ENCODE measurements at regions not wholly inside any gene's neighbourhood (a gene's known extent, or its start where the extent isn't known, plus 50 kb on each side); places are given as distances from the start of the nearest gene placed in this dataset.

GRCh38 chr4:184879271-184879670 lies 53.5 kb upstream of the ACSL1 start:
- ATAC-seq: no peak
- WGBS: 75% methylated on average over 3 of the region's 3 CpGs

DNA sequence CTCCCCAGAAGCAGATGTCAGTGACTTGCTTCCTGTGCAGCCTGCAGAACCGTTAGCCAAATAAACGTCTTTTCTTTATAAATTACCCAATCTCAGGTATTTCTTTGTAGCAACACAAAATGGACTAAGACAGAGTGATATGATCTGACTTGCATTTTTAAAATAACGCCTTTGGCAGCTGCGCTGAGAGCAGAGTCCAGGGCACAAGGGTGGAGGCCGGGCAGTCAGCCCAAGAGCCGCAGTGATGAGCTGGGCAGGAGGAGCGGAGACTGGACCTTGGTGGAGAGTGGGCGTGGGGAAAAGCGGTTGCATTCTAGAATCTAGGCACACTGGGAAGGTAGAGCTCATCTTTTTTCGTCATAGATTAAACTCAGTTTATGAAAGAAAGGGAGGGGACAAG lies 56.5 kb upstream of the ACSL1 start:
- H3K4me3 ChIP-seq (ENCODE audit: low read length): no peak overlapping the region
- intact Hi-C loops (cut with DNase I): no loop called here
- 85% methylated on average over 10 of the region's 10 CpGs for WGBS
- H3K9me3 ChIP-seq (ENCODE audit: control insufficient read depth, low read length): no peaks in the 10 kb centered on the region
- H3K4me1 ChIP-seq (ENCODE audit: control insufficient read depth, insufficient read depth, low read length): no peaks in the 10 kb centered on the region
- ATAC-seq (no peak), DNase-seq (no peak)
- H3K27me3 ChIP-seq (ENCODE audit: control insufficient read depth, insufficient read depth): no peaks in the 10 kb centered on the region
- H3K27ac ChIP-seq (ENCODE audit: low read length): no peak overlapping the region

More at GRCh38 chr4:184879271-184879670, 53.5 kb upstream of the ACSL1 start:
- Histone ChIP-seq H3K4me3 (ENCODE audit: low read length) (no peak overlapping the region), H3K9me3 (ENCODE audit: control insufficient read depth, low read length) (no peaks in the 10 kb centered on the region), H3K27ac (ENCODE audit: low read length) (no peak overlapping the region), H3K4me1 (ENCODE audit: control insufficient read depth, insufficient read depth, low read length) (no peaks in the 10 kb centered on the region), H3K27me3 (ENCODE audit: control insufficient read depth, insufficient read depth) (no peaks in the 10 kb centered on the region)
- intact Hi-C loops (cut with DNase I): no loop called here
- DNase-seq: no peak

DNA sequence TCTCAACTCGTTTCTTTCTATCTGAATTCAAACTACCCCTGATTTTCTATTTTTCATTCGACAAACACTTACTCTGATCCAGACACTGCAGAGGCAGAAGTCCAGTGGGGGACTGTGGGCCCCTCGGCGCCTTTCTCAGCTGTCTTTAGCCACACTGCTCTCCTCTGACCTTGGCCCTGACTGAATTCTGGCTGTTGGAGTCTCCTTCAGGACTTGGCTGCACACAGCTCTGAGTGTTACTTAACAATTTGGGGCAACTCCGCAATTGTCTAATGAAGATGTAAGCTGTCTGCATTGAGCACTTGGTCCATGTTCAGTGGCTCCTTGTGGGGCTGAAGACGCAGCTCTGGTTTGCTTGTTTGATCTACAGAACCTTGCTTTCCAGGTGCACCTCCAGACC lies 57.3 kb upstream of the ACSL1 start:
- Histone ChIP-seq H3K4me1 (ENCODE audit: control insufficient read depth, insufficient read depth, low read length) (no peaks in the 10 kb centered on the region), H3K27ac (ENCODE audit: low read length) (no peak overlapping the region), H3K4me3 (ENCODE audit: low read length) (no peak overlapping the region), H3K27me3 (ENCODE audit: control insufficient read depth, insufficient read depth) (no peaks in the 10 kb centered on the region), H3K9me3 (ENCODE audit: control insufficient read depth, low read length) (no peaks in the 10 kb centered on the region)
- ATAC-seq: no peak
- intact Hi-C loops (cut with DNase I): no loop called here
- DNase-seq: no peak
- 78% methylated on average over 6 of the region's 6 CpGs for WGBS

GRCh38 chr4:184884883-184885282 lies 59.1 kb upstream of the ACSL1 start:
- intact Hi-C loops (cut with DNase I): no loop called here
- Histone ChIP-seq H3K27me3 (ENCODE audit: control insufficient read depth, insufficient read depth) (no peaks in the 10 kb centered on the region), H3K27ac (ENCODE audit: low read length) (no peak overlapping the region), H3K9me3 (ENCODE audit: control insufficient read depth, low read length) (no peaks in the 10 kb centered on the region), H3K4me1 (ENCODE audit: control insufficient read depth, insufficient read depth, low read length) (no peaks in the 10 kb centered on the region), H3K4me3 (ENCODE audit: low read length) (no peak overlapping the region)
- DNase-seq (no peak), ATAC-seq (no peak)
- 70% methylated on average over 5 of the region's 5 CpGs for WGBS

- 84% methylated on average over 4 of the region's 4 CpGs for WGBS
- ATAC-seq: no peak
- Histone ChIP-seq H3K27ac (ENCODE audit: low read length) (no peak overlapping the region), H3K4me3 (ENCODE audit: low read length) (no peak overlapping the region), H3K9me3 (ENCODE audit: control insufficient read depth, low read length) (no peaks in the 10 kb centered on the region), H3K27me3 (ENCODE audit: control insufficient read depth, insufficient read depth) (no peaks in the 10 kb centered on the region), H3K4me1 (ENCODE audit: control insufficient read depth, insufficient read depth, low read length) (no peaks in the 10 kb centered on the region)
- intact Hi-C loops (cut with DNase I): no loop called here
- DNase-seq: no peak
Observed at GRCh38 chr4:184885602-184886001, 59.8 kb upstream of the ACSL1 start.

DNA sequence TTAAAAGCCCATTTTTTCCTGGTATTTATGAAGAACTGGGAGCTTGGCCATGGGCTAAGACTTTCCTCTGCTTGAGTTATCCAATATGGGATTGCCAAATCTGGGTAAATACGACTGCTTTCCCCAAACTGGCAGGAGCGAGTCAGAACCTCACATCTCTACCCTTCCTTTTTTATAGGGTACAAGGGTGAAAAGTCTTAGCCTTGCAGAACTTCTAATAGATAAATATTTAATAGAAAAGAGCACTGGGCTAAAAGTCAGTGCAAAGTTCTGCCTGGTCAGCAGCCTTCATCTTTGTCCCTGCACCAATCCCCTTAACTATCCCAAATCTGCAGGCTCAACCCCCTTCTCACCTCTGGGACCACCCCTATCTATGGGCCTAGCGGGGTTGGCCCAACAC lies 61.6 kb upstream of the ACSL1 start:
- Histone ChIP-seq H3K27ac (ENCODE audit: low read length) (no peak overlapping the region), H3K27me3 (ENCODE audit: control insufficient read depth, insufficient read depth) (no peaks in the 10 kb centered on the region), H3K4me1 (ENCODE audit: control insufficient read depth, insufficient read depth, low read length) (no peaks in the 10 kb centered on the region), H3K4me3 (ENCODE audit: low read length) (no peak overlapping the region), H3K9me3 (ENCODE audit: control insufficient read depth, low read length) (no peaks in the 10 kb centered on the region)
- WGBS: 93% methylated on average over 3 of the region's 3 CpGs
- intact Hi-C loops (cut with DNase I): no loop called here
- no peak for ATAC-seq
- DNase-seq: no peak

GRCh38 chr4:184887947-184888346 lies 62.2 kb upstream of the ACSL1 start:
- ATAC-seq: no peak

GRCh38 chr4:184889666-184890335 lies 64.0 kb upstream of the ACSL1 start:
- no peak for ATAC-seq
- Histone ChIP-seq H3K4me3 (ENCODE audit: low read length) (no peak overlapping the region), H3K27ac (ENCODE audit: low read length) (no peak overlapping the region), H3K4me1 (ENCODE audit: control insufficient read depth, insufficient read depth, low read length) (no peaks in the 10 kb centered on the region), H3K9me3 (ENCODE audit: control insufficient read depth, low read length) (no peaks in the 10 kb centered on the region), H3K27me3 (ENCODE audit: control insufficient read depth, insufficient read depth) (no peaks in the 10 kb centered on the region)
- intact Hi-C loops (cut with DNase I): no loop called here
- no peak for DNase-seq
- WGBS: 52% methylated on average over 13 of the region's 13 CpGs

More at GRCh38 chr4:184887947-184888346, 62.2 kb upstream of the ACSL1 start:
- H3K9me3 ChIP-seq (ENCODE audit: control insufficient read depth, low read length): no peaks in the 10 kb centered on the region
- H3K4me1 ChIP-seq (ENCODE audit: control insufficient read depth, insufficient read depth, low read length): no peaks in the 10 kb centered on the region
- H3K27ac ChIP-seq (ENCODE audit: low read length): no peak overlapping the region
- no peak for DNase-seq
- intact Hi-C loops (cut with DNase I): no loop called here
- H3K4me3 ChIP-seq (ENCODE audit: low read length): no peak overlapping the region
- H3K27me3 ChIP-seq (ENCODE audit: control insufficient read depth, insufficient read depth): no peaks in the 10 kb centered on the region
- 72% methylated on average over 6 of the region's 6 CpGs for whole genome bisulfite sequencing

DNA sequence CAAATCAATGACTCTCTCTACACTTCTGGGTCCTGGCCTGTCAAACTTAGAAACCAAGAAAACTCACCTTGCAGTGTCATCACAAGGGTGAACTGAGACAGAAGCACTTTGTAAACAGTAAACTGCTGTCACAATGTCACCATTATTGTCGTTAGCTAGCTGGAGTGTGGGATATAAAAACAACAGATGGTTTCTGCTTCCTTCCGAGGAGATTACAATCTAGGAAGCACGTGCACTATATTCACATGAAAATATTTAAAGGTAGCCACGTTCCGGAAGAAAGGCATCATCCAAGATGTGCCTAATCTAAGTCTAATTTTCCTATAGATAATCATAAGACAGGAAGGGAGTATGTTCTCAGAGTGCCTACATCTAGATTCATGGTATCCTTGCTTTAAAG lies 64.7 kb upstream of the ACSL1 start:
- no peak overlapping the region for H3K27ac ChIP-seq (ENCODE audit: low read length)
- H3K4me3 ChIP-seq (ENCODE audit: low read length): no peak overlapping the region
- WGBS: 56% methylated on average over 5 of the region's 5 CpGs
- no peak for DNase-seq
- no peaks in the 10 kb centered on the region for H3K9me3 ChIP-seq (ENCODE audit: control insufficient read depth, low read length)
- H3K27me3 ChIP-seq (ENCODE audit: control insufficient read depth, insufficient read depth): no peaks in the 10 kb centered on the region
- ATAC-seq: no peak
- intact Hi-C loops (cut with DNase I): no loop called here
- H3K4me1 ChIP-seq (ENCODE audit: control insufficient read depth, insufficient read depth, low read length): no peaks in the 10 kb centered on the region

GRCh38 chr4:184891816-184892397 lies 66.1 kb upstream of the ACSL1 start:
- ATAC-seq: no peak
- intact Hi-C loops (cut with DNase I): no loop called here
- Histone ChIP-seq H3K4me3 (ENCODE audit: low read length) (no peak overlapping the region), H3K9me3 (ENCODE audit: control insufficient read depth, low read length) (no peaks in the 10 kb centered on the region), H3K27ac (ENCODE audit: low read length) (no peak overlapping the region), H3K27me3 (ENCODE audit: control insufficient read depth, insufficient read depth) (no peaks in the 10 kb centered on the region), H3K4me1 (ENCODE audit: control insufficient read depth, insufficient read depth, low read length) (no peaks in the 10 kb centered on the region)
- DNase-seq: no peak
- 97% methylated on average over 2 of the region's 2 CpGs for WGBS

GRCh38 chr4:184892999-184893398 lies 67.2 kb upstream of the ACSL1 start:
- Histone ChIP-seq H3K9me3 (ENCODE audit: control insufficient read depth, low read length) (no peaks in the 10 kb centered on the region), H3K27ac (ENCODE audit: low read length) (no peak overlapping the region), H3K4me1 (ENCODE audit: control insufficient read depth, insufficient read depth, low read length) (no peaks in the 10 kb centered on the region), H3K4me3 (ENCODE audit: low read length) (no peak overlapping the region), H3K27me3 (ENCODE audit: control insufficient read depth, insufficient read depth) (no peaks in the 10 kb centered on the region)
- intact Hi-C loops (cut with DNase I): no loop called here
- WGBS: 93% methylated on average over 3 of the region's 3 CpGs
- no peak for ATAC-seq
- DNase-seq: no peak
